GM03348 (cell line): ENCODE measurements at regions not wholly inside any gene's neighbourhood (a gene's known extent, or its start where the extent isn't known, plus 50 kb on each side); places are given as distances from the start of the nearest gene placed in this dataset.
"Not testable (repeated sequence)": the region's sequence is repeated elsewhere in the genome, so short reads cannot be mapped to it uniquely, and the experiment has no call there.

Experiments
- DNase-seq: peaks from one replicate; pipeline ENCODE4 v3.0.0; 2012; ENCODE audit warnings: low spot score

DNA sequence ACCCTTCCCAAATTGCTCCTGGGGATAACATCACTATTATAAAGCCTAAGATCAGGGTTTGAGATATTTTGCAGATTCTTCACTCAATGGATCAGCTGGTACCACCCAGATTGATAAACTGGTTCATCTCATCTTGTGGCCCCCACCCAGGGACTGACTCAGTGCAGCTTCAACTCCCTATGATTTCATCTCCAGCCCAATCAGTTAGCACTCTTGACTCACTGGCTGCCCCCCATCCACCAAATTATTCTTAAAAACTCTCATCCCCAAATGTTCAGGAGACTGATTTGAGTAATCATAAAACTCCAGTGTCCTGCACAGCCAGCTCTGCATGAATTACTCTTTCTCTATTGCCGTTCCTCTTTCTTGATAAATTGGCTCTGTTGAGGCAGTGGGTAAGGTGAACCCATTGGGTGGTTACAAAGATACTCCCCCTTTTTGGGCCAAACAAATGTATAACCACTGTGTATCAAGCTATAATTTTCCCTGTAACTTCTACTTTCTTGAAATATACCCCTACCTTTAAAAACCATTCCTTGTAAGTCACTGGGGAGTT is 263.3 kb upstream of the IL12B start:
- DNase-seq = no peak

GRCh38 chr5:159595561-159595960 is 265.3 kb upstream of the IL12B start:
- DNase-seq = not testable (repeated sequence)

DNA sequence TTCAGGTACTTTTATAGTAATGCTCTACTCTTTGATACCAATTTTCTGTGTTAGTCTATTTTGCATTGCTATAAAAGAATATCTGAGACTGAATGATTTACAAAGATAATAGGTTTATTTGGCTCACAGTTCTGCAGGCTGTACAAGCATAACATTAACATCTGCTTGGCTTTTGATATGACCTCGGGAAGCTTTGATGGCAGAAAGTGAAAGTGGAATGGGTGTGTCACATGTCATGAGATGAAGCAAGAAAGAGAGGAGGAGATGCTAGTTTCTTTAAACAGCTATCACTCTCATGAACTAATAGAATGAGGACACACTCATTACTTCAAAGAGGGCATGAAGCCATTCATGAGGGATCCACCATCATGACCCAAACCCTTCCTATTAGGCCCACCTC is 270.9 kb upstream of the IL12B start:
- peak; percentile 27 for DNase-seq

- no peak for DNase-seq
These were observed 272.1 kb upstream of the IL12B start for GRCh38 chr5:159602434-159602833.

GRCh38 chr5:159605585-159605984 is 275.3 kb upstream of the IL12B start:
- peak; percentile 24 for DNase-seq

- DNase-seq = no peak
These were observed 279.1 kb upstream of the IL12B start for GRCh38 chr5:159609359-159609758.

DNA sequence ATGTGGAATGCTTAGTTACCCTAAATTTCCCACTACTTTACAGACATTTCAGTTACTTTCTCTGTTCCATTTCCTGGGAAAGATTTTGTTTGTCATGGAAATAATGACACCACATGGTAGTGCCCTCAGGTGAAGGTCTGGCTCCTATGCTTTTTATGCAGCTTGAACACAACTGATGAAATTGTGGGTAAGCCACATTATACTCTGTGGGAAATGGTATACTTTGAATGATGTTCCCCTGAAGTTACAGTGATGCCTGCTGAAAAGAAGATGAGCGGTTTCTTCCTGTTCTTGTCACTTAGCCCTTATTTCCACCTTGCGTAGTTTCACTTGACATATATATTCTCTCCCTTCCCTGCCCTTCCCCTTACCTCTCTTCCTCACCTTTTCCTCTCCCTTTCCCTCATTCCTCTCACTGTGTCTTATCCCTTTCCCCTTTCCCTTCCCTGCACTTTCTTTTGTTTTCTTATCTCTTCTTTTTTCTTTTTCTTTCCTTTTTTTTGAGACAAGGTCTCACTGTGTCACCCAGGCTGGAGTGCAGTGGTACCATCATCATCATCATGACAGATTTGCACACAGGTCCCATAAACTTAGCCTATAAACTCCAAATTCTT is 280.8 kb upstream of the IL12B start:
- DNase-seq = no peak

GRCh38 chr5:159616952-159617351 is 286.7 kb upstream of the IL12B start:
- DNase-seq = peak; percentile 78

DNA sequence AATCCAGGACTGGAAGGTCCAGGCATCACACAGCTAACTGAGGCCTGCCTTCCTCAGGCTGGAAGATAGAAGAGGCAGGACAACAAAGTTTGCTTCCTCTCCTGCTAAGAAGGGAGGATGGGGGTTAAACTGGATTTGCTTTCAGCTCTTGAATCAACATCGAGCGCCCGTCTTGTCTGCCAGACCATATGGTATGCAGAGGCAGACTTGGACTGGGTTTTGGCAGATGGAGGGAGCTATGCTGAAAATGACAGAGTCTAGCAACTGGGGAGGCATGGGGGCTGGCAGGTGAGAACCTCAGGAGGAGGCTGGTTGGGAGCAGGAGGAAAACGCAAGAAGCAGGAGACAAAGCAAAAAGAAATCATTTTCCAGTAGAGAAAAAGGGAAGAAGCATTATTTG is 289.5 kb upstream of the IL12B start:
- no peak for DNase-seq

DNA sequence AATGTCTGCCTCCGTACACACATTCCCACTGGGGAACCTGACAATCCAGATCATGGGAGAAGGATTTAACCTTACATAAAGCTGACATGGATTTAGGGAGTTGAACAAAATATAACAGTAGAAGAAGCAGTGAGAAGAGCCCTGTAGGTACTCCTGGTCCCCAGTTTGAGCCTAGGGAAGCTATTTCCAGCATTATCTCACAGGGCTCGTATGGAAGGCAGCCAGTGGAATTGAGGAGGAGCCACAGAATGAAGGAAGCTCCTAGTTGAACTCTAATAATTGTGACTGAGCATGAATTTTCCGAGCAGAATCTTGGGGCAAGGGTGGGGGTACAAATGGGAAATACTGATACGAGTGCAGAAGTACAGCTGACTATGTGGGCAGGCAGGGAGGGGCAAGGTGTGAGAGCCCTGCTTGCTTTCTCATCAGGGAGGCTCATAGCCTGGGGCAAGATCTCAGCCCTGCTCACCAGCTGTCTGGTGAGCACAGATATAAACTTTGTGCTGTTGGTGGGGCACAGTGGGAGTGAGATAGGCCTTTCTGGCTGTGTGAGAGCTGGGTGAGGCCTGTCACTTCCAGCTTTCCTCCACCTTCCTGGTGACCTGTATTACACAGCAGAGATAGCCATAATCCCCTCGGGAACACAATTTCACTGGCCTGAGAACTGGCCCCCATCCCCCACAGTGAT is 290.7 kb upstream of the IL12B start:
- DNase-seq = no peak

DNA sequence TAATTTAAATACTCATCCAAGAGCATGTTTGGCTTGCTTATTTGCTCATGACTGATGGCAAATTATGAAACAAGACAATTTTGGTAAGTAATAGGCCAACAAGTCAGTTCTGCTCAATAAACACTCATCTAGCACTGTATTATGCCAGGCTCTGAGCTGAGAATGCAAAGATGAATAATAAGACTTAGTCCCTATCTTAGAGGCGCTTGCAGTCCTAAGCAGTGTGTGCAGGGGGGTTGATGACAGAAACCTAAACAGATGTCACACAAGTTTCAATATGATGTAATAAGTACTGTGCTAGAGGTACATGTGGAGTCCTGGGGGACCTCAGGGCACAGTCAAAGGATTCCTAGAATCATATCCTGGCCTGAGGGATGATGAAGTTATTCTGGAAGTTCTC is 287.6 kb upstream of the ADRA1B start:
- no peak for DNase-seq

DNA sequence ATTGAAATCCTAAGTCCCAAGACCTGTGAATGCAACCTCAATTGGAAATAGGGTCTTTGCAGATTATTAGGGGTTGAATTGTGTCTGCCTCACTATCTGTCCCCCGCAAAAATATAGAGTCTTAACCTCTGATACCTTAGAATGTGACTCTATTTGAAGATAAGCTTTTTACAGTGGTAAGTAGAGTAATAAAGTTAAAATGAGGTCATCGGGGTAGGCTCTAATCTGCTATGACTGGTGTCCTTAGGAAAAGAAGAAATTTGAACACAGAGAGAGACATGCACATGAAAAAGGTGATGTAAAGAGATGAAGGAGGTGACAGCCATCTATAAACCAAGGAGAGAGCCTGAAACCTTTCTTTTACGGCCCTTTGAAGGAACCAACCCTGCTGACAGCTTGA is 287.1 kb upstream of the ADRA1B start:
- no peak for DNase-seq

GRCh38 chr5:159630545-159630944 is 285.7 kb upstream of the ADRA1B start:
- no peak for DNase-seq

DNA sequence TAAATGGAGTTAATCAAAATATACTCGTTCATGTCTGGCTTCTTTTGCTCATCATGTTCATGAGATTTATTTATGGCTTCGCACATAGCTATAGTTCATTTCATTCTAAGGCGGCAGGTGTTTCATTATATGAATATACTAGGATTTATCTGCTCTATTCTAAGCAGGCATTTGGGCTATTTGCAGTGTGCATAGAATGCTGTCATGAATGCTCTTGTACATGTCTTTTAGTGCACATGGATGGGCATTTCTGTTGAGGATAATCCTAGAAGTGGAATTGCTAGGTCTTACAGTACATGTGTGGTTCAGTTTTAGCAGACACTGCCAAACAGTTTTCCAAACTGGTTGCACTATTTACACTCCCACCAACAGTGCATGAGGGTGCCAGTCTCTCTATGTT is 285.3 kb upstream of the ADRA1B start:
- DNase-seq = no peak

DNA sequence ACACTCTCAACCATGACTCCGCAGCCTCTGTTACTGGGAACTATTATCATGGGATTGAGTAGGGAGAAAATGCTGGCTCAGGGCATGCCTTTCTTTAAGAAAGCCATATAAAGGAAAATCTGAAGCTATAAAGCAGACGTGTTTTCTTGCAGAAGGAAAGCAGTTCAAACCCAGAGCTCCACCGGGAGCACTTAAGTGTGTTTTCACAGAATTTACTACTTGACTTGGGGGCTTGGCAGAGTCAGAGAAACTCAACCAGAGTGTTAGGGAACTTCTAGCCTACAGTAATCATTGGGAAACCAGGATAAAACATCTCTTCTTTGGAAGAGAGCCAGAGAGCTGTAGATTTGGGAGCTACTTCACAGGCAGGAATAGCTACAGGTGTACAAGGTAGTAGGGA is 283.4 kb upstream of the ADRA1B start:
- no peak for DNase-seq

DNA sequence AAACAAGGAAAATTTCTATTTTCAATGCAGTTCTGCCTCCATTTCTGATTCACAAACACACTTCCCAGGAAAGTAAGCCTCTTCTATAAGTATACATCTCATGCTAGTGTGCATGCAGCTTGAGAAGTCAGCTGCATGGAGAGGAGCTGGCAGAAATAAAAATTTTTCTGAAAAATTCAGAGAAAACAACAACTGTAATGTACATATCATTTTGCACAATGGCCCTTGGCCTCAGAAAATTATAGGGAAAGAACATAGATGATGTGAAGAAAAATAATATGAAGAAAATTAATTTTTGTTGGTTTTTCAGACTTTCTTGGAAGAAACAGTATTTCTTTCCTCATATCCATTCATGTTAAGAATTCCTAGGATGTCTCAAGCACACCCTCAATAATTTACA is 277.8 kb upstream of the ADRA1B start:
- DNase-seq = no peak

GRCh38 chr5:159638954-159639559 is 277.2 kb upstream of the ADRA1B start:
- peak; percentile 15 for DNase-seq

- no peak for DNase-seq
These were observed 276.7 kb upstream of the ADRA1B start for GRCh38 chr5:159639590-159639989.

- no peak for DNase-seq
These were observed 275.8 kb upstream of the ADRA1B start for GRCh38 chr5:159640446-159640845.

- DNase-seq = no peak
These were observed 275.4 kb upstream of the ADRA1B start for GRCh38 chr5:159640921-159641320.

GRCh38 chr5:159641371-159642039 is 274.8 kb upstream of the ADRA1B start:
- no peak for DNase-seq

- no peak for DNase-seq
These were observed 273.9 kb upstream of the ADRA1B start for GRCh38 chr5:159642379-159642778.

GRCh38 chr5:159644053-159644452 is 272.2 kb upstream of the ADRA1B start:
- DNase-seq = no peak
